ENCODE measurements at regions not wholly inside any gene's neighbourhood (a gene's known extent, or its start where the extent isn't known, plus 50 kb on each side); places are given as distances from the start of the nearest gene placed in this dataset.

DNA sequence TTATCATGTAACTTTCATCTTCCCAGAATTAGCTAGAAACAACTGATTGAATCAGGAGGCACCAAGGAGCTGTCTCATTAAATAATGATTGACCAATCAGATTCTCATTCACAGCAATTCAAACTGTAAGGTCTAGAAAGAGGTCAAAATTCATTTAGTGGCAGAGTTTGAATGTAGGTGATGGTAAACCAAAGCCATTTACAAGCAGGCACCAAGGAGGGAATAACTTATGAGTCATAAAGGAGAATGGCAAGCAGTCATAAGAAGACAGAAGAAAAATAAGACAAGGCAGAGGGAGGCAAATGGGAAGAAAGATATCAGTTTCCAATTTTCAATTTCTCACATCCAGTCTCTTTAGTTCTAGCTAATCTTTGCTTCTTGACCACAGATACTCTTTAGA lies 52.9 kb upstream of the DEFB112 start:
- no peak for DNase-seq

DNA sequence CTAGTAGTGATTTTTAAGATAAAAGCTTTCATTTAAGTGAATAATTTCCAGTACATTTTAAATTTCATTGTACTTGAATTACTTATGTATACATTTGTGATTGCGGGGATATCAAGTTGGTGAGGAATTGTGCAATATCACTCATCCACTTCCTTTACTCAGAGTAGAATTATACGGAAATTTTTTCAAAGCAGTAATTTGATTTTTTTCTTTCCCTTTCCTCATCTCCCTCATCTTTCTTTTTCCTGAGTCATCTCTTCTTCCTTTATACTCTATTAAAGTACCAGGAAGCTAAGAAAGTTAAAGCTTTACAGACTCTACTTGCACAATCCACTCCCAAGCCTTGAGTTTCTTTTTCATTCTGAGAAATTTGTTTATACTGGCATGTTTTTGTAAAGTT lies 60.9 kb upstream of the DEFB112 start:
- DNase-seq, result no peak

GRCh38 chr6:50112981-50113857 lies 63.5 kb upstream of the DEFB112 start:
- DNase-seq, result peak; percentile 39

DNA sequence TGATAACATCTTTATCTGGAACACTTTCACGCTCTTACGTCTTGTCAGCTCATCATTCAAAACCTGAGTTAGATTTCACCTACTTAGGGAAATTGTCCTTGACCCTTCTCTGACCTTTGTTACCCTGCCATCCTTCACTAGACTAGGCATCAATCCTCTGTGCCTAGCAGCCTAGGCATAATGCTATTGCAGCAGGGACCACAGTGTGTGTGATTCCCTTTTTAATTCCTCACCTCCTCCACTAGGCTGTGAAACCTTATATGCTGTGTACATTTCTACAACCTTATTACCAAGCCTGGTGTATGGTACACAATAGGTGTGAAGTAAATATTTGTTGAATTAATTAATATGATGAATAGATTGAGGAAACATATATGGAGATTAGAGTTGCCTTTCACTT lies 66.7 kb upstream of the DEFB112 start:
- no peak for DNase-seq

DNA sequence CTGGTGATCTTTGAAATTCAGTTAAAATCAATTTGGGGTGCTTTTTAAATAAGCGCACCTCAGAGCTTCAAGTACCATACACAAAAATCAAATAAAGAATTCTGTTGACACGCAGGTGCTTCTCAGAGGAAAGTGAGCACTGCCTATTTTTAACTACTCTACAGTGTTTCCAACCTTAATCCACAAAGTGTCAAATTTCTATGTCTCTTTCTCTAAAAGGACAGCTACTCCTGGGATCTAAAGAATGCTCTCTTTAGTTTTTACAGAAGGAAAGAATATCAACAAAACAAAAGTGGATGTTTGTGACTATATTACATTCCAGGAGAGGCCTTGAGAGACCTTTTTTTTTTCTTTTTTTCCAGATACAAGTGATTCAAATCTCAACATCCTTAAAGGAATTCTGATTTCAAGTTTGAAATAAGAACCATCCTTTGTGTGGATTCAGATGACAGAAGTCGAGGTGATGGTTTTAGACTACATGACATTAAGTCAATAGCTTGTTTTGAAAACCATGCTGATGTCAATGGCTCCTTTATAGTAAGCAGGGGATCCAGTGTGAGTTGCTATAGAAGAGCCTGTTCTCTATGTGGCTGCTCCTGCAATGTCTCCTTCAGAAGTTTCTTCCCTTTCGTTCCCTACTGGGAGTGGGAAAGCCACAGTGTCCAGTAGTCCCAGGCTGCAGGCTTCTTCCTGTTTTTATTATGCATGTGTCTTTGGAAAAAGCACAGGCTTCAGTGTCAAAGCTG lies 67.2 kb upstream of the DEFB112 start:
- DNase-seq, result no peak

GRCh38 chr6:50120300-50120699 lies 70.6 kb upstream of the DEFB112 start:
- DNase-seq, result peak; percentile 33

DNA sequence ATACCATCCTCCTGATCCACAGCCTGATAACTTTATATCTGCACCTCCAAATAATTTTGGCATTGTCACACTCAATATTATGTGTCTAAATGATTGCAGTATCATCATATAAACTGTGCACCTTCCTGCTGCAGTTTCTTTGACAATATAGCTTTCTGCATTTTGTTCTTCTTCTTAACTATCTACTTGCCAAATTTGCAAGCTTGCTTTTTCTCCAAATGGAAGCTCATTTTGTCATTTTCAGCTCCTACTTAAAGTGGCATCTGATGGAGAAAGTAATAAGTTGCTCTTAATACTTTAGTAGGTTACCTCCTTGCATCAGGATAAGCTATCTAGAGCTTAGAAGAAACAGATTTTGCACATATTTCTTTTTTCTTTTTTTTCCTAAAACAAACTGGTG lies 74.0 kb upstream of the DEFB112 start:
- DNase-seq, result no peak

- no peak for DNase-seq
Observed at GRCh38 chr6:50124572-50124971, 74.8 kb upstream of the DEFB112 start.

DNA sequence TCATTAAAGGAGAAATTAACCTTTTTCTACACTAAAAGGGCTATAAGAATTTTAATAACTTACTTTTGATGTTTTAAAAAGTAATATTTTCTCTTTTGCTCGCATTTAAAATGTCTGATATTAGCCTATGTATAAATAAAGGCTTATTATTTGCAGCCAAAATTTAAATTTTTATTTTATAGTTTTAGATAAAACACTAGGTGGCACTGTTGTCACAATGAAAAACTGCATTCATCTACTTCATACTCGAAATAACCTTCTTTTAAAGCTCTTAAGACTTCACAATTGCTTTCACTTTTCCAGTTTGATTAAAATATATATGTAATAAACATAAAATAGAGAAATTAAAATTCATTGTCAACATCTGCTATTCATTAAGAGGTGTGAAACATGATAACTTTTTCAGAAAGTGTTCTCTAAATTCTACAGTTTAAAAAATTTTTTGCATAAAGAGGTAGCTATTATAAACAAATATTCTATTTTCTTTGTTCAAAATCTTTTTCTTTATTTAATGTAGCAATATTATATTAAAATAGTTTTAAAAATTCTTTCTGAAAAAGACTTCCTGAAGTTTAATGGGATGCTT lies 78.8 kb upstream of the DEFB112 start:
- DNase-seq, result peak; percentile 45

DNA sequence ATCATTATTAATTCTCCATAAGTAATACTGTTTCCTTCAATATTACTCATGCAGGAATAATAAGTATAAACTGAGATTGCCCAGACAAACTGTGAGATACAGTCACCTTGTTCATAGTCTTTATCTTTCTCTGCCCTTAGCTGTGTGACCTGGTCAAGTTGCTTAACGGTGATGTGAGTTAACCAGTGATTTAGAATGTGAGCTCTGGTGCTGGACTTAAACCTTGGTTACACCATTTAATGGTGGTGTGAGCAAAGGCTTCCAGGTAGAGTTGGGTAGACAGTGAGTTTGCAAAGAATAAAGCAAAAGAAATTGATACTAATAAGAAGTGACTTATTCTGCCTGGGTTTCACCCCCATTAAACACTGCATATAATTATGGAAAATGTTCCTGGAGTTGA lies 86.2 kb upstream of the DEFB112 start:
- DNase-seq, result no peak

GRCh38 chr6:50141100-50141499 lies 91.4 kb upstream of the DEFB112 start:
- no peak for DNase-seq

GRCh38 chr6:50143011-50143719 lies 93.4 kb upstream of the DEFB112 start:
- DNase-seq, result no peak

GRCh38 chr6:50145125-50145524 lies 95.4 kb upstream of the DEFB112 start:
- peak; percentile 23 for DNase-seq

DNA sequence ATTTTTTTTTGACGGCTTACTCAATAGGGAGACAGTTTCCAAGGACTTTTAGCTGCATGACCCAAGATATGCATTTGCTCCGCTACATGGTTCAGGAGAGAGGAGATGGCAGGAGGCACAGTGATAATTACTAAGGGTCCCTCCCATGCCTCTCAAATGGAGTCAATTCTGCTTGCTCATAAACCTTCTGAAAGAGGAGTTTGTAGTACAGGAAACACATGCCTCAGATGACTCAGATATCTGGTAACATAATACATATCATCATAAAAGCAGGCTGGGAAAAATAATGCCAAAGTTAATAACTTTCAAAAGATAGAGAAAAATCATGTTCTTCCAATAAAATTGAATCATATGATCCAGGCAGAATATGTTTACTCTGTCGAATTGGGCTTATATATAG lies 97.6 kb upstream of the DEFB112 start:
- DNase-seq, result peak; percentile 62

- no peak for DNase-seq
Observed at GRCh38 chr6:50180646-50181045, 130.9 kb upstream of the DEFB112 start.

DNA sequence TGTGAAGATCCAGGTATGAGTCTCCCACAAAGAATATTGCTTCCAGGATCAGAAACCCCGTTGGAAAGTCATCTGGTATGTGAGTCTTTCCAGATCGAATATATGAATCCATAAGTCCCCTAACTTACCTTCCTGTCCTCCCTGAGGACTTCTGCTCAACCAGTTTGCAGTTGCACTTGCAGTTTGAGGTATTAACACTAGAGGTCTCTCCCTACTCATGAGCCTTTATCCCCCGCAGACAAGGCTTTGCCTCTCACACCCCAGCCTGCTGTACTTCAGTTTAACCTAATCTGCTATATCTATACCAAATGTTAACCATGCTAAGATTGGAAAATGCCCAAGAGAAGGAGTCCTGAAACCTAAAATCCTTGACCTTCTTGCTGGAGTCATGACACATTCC lies 135.3 kb upstream of the DEFB112 start:
- DNase-seq, result no peak

GRCh38 chr6:50187351-50187921 lies 137.7 kb upstream of the DEFB112 start:
- no peak for DNase-seq

GRCh38 chr6:50198245-50198644 lies 148.5 kb upstream of the DEFB112 start:
- DNase-seq, result no peak

DNA sequence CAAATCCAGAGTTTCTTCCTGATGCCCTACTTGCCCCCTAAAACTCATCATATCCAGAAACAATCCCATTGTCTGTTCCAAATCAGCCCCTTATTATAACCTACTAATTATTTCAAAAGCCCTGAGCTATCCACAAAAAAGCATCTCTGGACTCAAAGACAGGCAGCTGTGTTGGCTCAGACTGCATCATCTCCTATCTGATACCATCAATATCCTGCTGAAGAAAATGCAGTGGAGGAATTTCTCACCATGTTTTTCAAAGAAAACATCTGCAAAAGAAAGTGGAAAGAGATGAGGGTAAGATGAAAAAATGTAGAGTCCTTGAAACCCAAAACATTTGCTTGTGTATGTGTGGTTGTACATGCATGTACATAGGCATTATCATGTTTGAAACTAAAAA lies 153.0 kb upstream of the DEFB112 start:
- no peak for DNase-seq

DNA sequence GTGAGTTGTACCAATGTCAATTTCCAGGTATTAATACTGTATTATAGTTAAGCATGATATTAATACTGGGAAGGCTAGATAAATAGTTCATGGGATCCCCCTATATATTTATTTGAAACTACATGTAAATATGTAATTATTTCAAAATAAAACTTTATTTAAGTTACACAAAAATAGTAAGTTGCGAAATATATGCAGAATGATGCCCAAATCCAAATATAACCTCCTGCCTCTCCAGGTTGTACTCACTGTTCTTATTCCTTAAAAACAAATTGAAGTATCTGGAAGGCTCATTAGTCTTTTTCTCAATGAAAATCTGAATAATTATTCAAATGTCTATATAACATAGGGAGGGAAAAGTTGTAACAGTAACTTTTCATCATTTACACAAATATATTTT lies 161.9 kb upstream of the DEFB112 start:
- no peak for DNase-seq

- DNase-seq, result no peak
Observed at GRCh38 chr6:50213146-50213545, 163.4 kb upstream of the DEFB112 start.

DNA sequence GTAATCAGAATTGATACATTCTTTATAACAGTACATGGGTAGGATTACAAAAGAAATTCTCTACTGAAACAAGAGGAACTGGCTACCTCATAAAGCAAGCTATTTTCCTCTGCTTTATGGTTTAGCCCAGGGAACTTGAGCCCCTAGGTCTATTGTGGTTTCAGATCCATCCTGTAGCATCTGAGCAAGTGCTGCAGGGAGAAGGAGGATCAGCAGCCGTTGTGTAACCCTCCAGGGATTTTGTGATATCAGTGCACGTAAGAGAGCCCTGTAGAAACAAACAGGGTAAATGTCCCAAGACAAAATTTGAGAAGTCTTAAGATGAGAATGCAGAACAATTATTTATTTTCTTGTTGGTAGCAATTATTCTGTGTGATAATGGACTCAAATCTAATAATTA lies 165.2 kb upstream of the DEFB112 start:
- no peak for DNase-seq

- no peak for DNase-seq
Observed at GRCh38 chr6:50217841-50218240, 168.1 kb upstream of the DEFB112 start.
